ENCODE measurements at regions not wholly inside any gene's neighbourhood (a gene's known extent, or its start where the extent isn't known, plus 50 kb on each side); places are given as distances from the start of the nearest gene placed in this dataset.

GRCh38 chrX:39734174-39734776 is 363.5 kb downstream of the BCOR start:
- H3K9me2 ChIP-seq (ENCODE audit: insufficient read depth): no peaks in the 10 kb centered on the region
- no peaks in the 10 kb centered on the region for H3K36me3 ChIP-seq (ENCODE audit: control insufficient read depth in 1 of 2, insufficient read depth in 2 of 2, low read length in 2 of 2)
- ChIA-PET CTCF (no interaction called here), RAD21 (ENCODE audit: low non-redundant PET in 1 of 2, low total read pairs in 2 of 2, uncharacterized antibody in 2 of 2, unreplicated experiment in 2 of 2) (no interaction called here), POLR2A (no interaction called here)
- ATAC-seq: no peak
- TF ChIP-seq POLR2A (IDR thresholded peaks at IDR 0.05; ENCODE audit: borderline replicate concordance, extremely low read depth, insufficient read depth, insufficient read length) (no peak), ATF3 (IDR thresholded peaks at IDR 0.05) (no peak), ZFX (IDR thresholded peaks at IDR 0.05) (no peak), TCF7L2 (IDR thresholded peaks at IDR 0.05; ENCODE audit: borderline replicate concordance, extremely low read depth, insufficient read depth, insufficient read length) (no peak), SIN3A (IDR thresholded peaks at IDR 0.05; ENCODE audit: low read depth) (no peak), ZNF274 (IDR thresholded peaks at IDR 0.05; ENCODE audit: low read depth, low read length) (no peak), ZBTB33 (IDR thresholded peaks at IDR 0.05; ENCODE audit: extremely low read depth, insufficient replicate concordance, low read length) (no peak), EZH2 (IDR thresholded peaks at IDR 0.05) (no peak), CTCF (IDR thresholded peaks at IDR 0.05 in 2 of 3, conservative IDR thresholded peaks at IDR 0.05 in 1 of 3; ENCODE audit: borderline replicate concordance in 1 of 3, insufficient read depth in 1 of 3, low read depth in 2 of 3, low read length in 2 of 3) (no peak), EGR1 (IDR thresholded peaks at IDR 0.05; ENCODE audit: low read depth) (no peak), REST (IDR thresholded peaks at IDR 0.05; ENCODE audit: low read depth) (no peak), ELF1 (IDR thresholded peaks at IDR 0.05; ENCODE audit: borderline replicate concordance, low read depth) (no peak), YY1 (IDR thresholded peaks at IDR 0.05; ENCODE audit: extremely low read depth, insufficient replicate concordance, low read depth, low read length) (no peak)
- BruUV-seq (replicated peaks): no TSS peak
- H2AFZ ChIP-seq (ENCODE audit: low read depth, low read length, poor library complexity, severe bottlenecking): no peak overlapping the region
- no peak for DNase-seq (ENCODE audit: low read depth, low spot score)
- H3K27me3 ChIP-seq (ENCODE audit: insufficient read depth, low read length): no peaks in the 10 kb centered on the region
- H3K9me3 ChIP-seq (ENCODE audit: control insufficient read depth in 1 of 2, insufficient read depth in 1 of 2, low read depth in 1 of 2, low read length in 2 of 2): no peaks in the 10 kb centered on the region
- intact Hi-C loops (cut with micrococcal nuclease): no loop called here
- no peaks in the 10 kb centered on the region for H3K79me2 ChIP-seq (ENCODE audit: insufficient read depth, low read length)
- no peaks in the 10 kb centered on the region for H4K20me1 ChIP-seq (ENCODE audit: insufficient read depth)
- H3K4me2 ChIP-seq (ENCODE audit: low read length): no peak overlapping the region
- H3K4me1 ChIP-seq (ENCODE audit: control insufficient read depth in 1 of 2, insufficient read depth in 2 of 2, low read length in 2 of 2): peaks cover 2 to 8% of the 10 kb centered on the region in 2 experiments; a peak in 3 of 4 replicates
- no peak overlapping the region for H3K27ac ChIP-seq (ENCODE audit: low read depth, low read length)
- no peak overlapping the region for H3K9ac ChIP-seq (ENCODE audit: low read length)
- no peak overlapping the region for H3K4me3 ChIP-seq (replicated peaks in 1 of 2; ENCODE audit: low read depth in 1 of 2, low read length in 2 of 2)

All from HCT116 (cell line).